ENCODE measurements at regions not wholly inside any gene's neighbourhood (a gene's known extent, or its start where the extent isn't known, plus 50 kb on each side); places are given as distances from the start of the nearest gene placed in this dataset.

GRCh38 chr2:220506466-220506865 is 879.0 kb downstream of the SLC4A3 start:
- TF ChIP-seq POLR2A (IDR thresholded peaks at IDR 0.05) (no peak), CTCF (IDR thresholded peaks at IDR 0.05) (no peak)
